ENCODE measurements at regions not wholly inside any gene's neighbourhood (a gene's known extent, or its start where the extent isn't known, plus 50 kb on each side); places are given as distances from the start of the nearest gene placed in this dataset.

DNA sequence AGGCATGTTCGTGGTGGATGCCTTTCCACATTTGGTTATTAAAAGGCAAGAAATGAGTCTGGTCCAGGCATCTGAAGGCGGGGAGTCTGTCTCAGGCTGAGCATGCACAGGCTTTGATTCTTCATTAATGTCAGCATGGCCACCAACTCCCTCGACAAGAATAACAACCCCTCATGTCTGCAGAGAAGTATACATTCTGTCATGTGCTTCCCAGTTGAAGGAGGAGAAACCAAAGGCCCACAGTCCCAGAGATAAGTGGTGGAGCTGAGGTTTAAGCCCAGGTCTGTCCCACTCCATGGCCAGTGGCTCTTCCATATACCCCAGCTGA lies 61.6 kb upstream of the LAPTM5 start:
- DNase-seq (ENCODE audit: low read depth) = no peak
- TF ChIP-seq, protein P1, sequence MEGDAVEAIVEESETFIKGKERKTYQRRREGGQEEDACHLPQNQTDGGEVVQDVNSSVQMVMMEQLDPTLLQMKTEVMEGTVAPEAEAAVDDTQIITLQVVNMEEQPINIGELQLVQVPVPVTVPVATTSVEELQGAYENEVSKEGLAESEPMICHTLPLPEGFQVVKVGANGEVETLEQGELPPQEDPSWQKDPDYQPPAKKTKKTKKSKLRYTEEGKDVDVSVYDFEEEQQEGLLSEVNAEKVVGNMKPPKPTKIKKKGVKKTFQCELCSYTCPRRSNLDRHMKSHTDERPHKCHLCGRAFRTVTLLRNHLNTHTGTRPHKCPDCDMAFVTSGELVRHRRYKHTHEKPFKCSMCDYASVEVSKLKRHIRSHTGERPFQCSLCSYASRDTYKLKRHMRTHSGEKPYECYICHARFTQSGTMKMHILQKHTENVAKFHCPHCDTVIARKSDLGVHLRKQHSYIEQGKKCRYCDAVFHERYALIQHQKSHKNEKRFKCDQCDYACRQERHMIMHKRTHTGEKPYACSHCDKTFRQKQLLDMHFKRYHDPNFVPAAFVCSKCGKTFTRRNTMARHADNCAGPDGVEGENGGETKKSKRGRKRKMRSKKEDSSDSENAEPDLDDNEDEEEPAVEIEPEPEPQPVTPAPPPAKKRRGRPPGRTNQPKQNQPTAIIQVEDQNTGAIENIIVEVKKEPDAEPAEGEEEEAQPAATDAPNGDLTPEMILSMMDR (IDR thresholded peaks at IDR 0.05; ENCODE audit: low read length, missing control alignments) = no peak
- no peak overlapping the region for H3K4me3 ChIP-seq (replicated peaks; ENCODE audit: low read depth, low read length)

DNA sequence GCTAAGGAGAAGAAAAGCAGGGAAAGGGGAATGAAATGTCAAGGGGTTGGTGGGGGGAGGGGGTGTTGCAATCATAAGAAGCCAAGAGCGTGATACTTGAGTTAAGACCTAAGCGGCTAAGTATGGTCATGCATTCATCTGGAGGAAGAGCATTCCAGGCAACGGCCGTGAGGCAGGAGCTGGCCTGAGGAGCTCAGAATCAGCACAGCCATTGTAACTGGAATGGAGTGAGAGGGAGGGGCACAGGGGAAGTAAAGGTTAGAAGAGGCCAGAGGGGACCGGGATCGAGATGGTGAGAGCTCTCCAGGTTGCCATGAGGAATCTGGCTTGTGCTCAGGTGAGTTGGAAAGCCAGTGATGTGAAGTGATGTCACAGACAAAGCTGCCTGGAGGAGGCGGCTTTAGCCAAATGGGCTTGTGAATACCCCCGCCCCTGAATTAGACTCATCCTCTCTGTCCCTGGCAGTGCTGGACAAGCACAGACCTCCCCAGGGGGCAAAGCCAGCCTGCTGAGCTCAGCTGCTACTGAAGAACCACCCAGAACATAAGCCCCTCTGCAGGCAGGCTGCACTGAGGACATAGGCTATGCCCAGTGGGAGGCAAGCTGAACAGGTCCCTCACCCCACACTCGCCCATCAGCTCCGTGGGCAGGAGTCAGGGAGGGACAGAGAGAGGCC lies 61.1 kb upstream of the LAPTM5 start:
- TF ChIP-seq, protein P1 (IDR thresholded peaks at IDR 0.05; ENCODE audit: low read length, missing control alignments) = no peak
- H3K4me3 ChIP-seq (replicated peaks; ENCODE audit: low read depth, low read length) = no peak overlapping the region
- DNase-seq (ENCODE audit: low read depth) = peak; percentile 40

DNA sequence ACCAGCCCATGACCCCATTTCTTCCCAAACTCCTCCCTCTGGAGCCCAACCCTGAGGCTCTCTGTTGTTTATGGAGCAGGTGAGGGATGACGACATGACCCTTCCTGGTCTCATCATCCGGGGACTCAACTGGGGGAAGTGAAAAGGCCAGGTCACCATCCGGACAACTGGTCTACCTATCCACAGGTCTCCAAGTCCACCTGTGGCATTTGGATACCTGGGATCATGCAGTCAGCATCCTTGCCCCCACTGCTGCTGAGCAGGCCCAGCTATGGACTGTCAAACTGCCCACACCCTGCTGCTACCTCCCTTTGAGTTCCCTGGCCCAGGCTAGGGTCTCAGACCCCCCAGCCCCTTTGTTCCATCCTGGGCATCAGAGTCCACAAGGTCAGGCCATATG lies 60.0 kb upstream of the LAPTM5 start:
- H3K4me3 ChIP-seq (replicated peaks; ENCODE audit: low read depth, low read length) = no peak overlapping the region
- DNase-seq (ENCODE audit: low read depth) = no peak
- TF ChIP-seq, protein P1 (IDR thresholded peaks at IDR 0.05; ENCODE audit: low read length, missing control alignments) = no peak

DNA sequence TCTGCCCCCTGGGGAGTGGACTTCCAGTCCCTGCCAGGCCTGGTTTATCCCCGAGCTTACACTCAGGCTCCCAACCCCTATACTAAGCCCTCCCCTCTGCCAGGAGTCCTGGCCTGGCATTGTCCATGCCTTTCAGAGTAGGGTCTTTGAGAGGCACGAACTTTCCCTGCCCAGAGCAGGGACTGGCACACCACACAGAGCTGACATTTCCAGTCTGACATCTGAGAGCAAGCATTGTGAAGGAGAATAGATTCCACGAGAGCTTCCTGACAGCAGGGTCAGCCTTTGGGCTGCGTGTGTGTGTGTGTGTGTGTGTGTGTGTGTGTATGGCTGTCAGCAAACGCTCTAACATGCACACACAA lies 59.5 kb upstream of the LAPTM5 start:
- DNase-seq (ENCODE audit: low read depth) = no peak
- TF ChIP-seq, protein P1 (IDR thresholded peaks at IDR 0.05; ENCODE audit: low read length, missing control alignments) = no peak
- H3K4me3 ChIP-seq (replicated peaks; ENCODE audit: low read depth, low read length) = no peak overlapping the region

DNA sequence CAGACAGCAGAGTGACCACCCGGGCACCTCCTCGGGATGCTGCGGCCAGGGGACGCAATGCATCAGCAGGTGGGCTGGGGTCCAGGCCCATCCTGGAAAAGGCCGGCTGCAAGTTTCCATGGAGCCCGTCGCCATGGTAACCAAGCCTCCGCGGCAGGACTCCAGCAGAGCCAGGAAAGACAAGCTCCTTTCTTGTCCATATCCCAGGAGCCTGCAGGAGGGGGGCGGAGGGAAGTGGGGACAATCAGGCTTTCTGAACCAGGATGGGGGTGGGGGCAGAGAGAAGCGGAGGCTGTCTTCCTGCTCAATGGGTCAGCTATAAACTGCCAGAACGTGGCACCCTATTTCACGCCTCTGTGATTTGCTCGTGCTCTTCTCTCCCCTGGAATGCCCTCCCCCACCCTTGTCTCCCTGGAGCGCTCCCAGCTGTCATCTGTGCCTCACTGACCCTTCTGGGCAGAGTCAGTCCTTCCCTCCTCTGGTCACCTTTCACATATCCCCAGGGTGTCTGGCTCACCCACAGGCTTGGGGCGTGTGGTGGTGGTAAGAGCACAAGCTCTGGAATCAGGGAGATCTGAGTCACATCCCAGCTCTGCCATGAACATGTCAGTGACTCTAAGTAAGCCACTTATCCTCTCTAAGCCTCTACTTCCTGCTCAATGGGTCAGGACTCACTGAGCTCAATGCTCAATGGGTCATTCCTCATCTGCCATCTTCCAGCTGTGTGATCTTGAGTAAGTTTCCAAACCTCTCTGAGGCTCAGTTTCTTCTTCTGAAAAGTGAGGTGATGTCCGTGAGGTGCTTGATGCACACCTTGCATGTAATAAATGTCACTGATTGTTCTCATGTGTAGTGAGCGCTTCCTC lies 58.9 kb upstream of the LAPTM5 start:
- peak; percentile 62 for DNase-seq (ENCODE audit: low read depth)
- H3K4me3 ChIP-seq (replicated peaks; ENCODE audit: low read depth, low read length) = no peak overlapping the region
- TF ChIP-seq, protein P1 (IDR thresholded peaks at IDR 0.05; ENCODE audit: low read length, missing control alignments) = no peak

DNA sequence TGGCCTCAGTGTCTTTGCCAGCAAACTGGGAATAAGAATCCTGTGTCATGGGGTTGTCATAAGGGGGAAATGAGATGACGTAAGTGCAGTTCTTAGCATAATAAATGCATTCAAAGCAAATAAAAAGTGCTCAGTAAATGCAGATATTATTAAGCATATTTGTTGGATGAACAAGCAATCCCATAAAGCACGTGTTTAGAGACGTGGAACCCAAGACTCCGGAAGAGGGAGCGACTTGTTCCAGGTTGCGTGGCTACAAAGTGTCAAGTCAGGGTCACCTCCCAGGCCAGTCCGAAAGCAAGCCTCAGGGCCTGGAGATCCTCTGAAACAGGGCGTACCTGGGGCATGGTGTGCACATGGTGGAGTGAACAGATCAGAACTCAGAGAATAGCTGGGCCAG lies 58.0 kb upstream of the LAPTM5 start:
- DNase-seq (ENCODE audit: low read depth) = no peak
- TF ChIP-seq, protein P1 (IDR thresholded peaks at IDR 0.05; ENCODE audit: low read length, missing control alignments) = no peak
- no peak overlapping the region for H3K4me3 ChIP-seq (replicated peaks; ENCODE audit: low read depth, low read length)
